ENCODE measurements at regions not wholly inside any gene's neighbourhood (a gene's known extent, or its start where the extent isn't known, plus 50 kb on each side); places are given as distances from the start of the nearest gene placed in this dataset.

- TF ChIP-seq CHD7 (IDR thresholded peaks at IDR 0.05; ENCODE audit: insufficient replicate concordance, low read length) (no peak), TCF12 (IDR thresholded peaks at IDR 0.05; ENCODE audit: low read depth, low read length) (no peak), EZH2 (IDR thresholded peaks at IDR 0.05; ENCODE audit: low read depth, low read length, severe bottlenecking) (no peak), JUN (IDR thresholded peaks at IDR 0.05; ENCODE audit: low read depth, low read length) (no peak), KDM4A (IDR thresholded peaks at IDR 0.05; ENCODE audit: low read depth, low read length, severe bottlenecking) (no peak), KDM5A (IDR thresholded peaks at IDR 0.05; ENCODE audit: low read length) (no peak), MAFK (IDR thresholded peaks at IDR 0.05; ENCODE audit: low read depth, low read length) (no peak), KDM1A (IDR thresholded peaks at IDR 0.05; ENCODE audit: borderline replicate concordance, low read length) (no peak), SIN3A (conservative IDR thresholded peaks at IDR 0.05 in 1 of 2, IDR thresholded peaks at IDR 0.05 in 1 of 2; ENCODE audit: low read depth in 1 of 2, low read length in 2 of 2) (no peak)
Measured at GRCh38 chr16:72349719-72350118, 177.8 kb upstream of the PMFBP1 start (continued).
